Endometrium (tissue), 2 donors: ENCODE measurements at regions not wholly inside any gene's neighbourhood (a gene's known extent, or its start where the extent isn't known, plus 50 kb on each side); places are given as distances from the start of the nearest gene placed in this dataset.
"Not testable (repeated sequence)": the region's sequence is repeated elsewhere in the genome, so short reads cannot be mapped to it uniquely, and the experiment has no call there.

Experiments used
- FAIRE-seq: peaks from 2 replicates; lab custom pipeline; 2012; peaks lifted over from hg19 to GRCh38; lab: Jason Lieb, UNC
- donor health status: control.
- donor health status: control.

GRCh38 chrX:121307449-121307848, 260.0 kb downstream of the GLUD2 start:
- FAIRE-seq, result no peak

- FAIRE-seq, result no peak
Observed at GRCh38 chrX:121308276-121308805, 260.9 kb downstream of the GLUD2 start.

- FAIRE-seq, result no peak
Observed at GRCh38 chrX:121310820-121311219, 263.4 kb downstream of the GLUD2 start.

GRCh38 chrX:121320441-121320840, 273.0 kb downstream of the GLUD2 start:
- no peak for FAIRE-seq

GRCh38 chrX:121322159-121322558, 274.7 kb downstream of the GLUD2 start:
- FAIRE-seq, result no peak

GRCh38 chrX:121323337-121323736, 275.9 kb downstream of the GLUD2 start:
- no peak for FAIRE-seq

GRCh38 chrX:121333942-121334341, 286.5 kb downstream of the GLUD2 start:
- FAIRE-seq, result no peak

- FAIRE-seq, result no peak
Observed at GRCh38 chrX:121336831-121337421, 289.5 kb downstream of the GLUD2 start.

- no peak for FAIRE-seq
Observed at GRCh38 chrX:121337816-121338215, 290.4 kb downstream of the GLUD2 start.

- FAIRE-seq, result no peak
Observed at GRCh38 chrX:121349263-121349662, 301.9 kb downstream of the GLUD2 start.

- no peak for FAIRE-seq
Observed at GRCh38 chrX:121356139-121356849, 308.9 kb downstream of the GLUD2 start.

- no peak for FAIRE-seq
Observed at GRCh38 chrX:121356850-121357171, 309.4 kb downstream of the GLUD2 start.

- no peak for FAIRE-seq
Observed at GRCh38 chrX:121360280-121360679, 312.9 kb downstream of the GLUD2 start.

GRCh38 chrX:121365572-121366161, 318.3 kb downstream of the GLUD2 start:
- no peak for FAIRE-seq

- FAIRE-seq, result no peak
Observed at GRCh38 chrX:121374471-121374870, 327.1 kb downstream of the GLUD2 start.

GRCh38 chrX:121381915-121382314, 334.5 kb downstream of the GLUD2 start:
- not testable (repeated sequence) for FAIRE-seq

- FAIRE-seq, result no peak
Observed at GRCh38 chrX:121389976-121390714, 342.7 kb downstream of the GLUD2 start.

- FAIRE-seq, result no peak
Observed at GRCh38 chrX:121405826-121406225, 358.4 kb downstream of the GLUD2 start.

GRCh38 chrX:121407627-121408026, 360.2 kb downstream of the GLUD2 start:
- FAIRE-seq, result no peak

- not testable (repeated sequence) for FAIRE-seq
Observed at GRCh38 chrX:121431514-121431913, 384.1 kb downstream of the GLUD2 start.

GRCh38 chrX:121433289-121433688, 385.9 kb downstream of the GLUD2 start:
- no peak for FAIRE-seq

- FAIRE-seq, result not testable (repeated sequence)
Observed at GRCh38 chrX:121437666-121438065, 390.3 kb downstream of the GLUD2 start.

GRCh38 chrX:121455890-121456289, 408.5 kb downstream of the GLUD2 start:
- no peak for FAIRE-seq
